ENCODE measurements at regions not wholly inside any gene's neighbourhood (a gene's known extent, or its start where the extent isn't known, plus 50 kb on each side); places are given as distances from the start of the nearest gene placed in this dataset.

DNA sequence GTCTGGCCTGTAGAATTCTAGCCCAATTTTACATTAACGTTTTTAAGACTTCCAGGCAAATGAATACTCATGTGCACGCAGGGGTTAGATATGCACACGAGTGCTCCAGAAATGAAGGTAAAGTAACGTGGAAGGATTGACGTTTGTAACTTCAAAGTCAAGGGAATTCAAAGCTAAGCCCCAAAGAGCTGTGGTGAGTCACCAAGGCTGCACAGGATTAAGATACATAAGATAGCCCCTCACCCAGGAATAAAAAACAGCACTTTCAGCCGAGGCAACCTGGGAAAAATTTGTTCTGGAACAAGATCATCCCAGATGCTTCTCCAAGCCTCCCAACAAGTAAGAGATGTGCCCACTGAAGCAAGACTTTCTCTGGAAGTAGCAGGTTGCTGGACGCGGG is 259.6 kb upstream of the PLXNA2 start:
- CTCF ChIA-PET: no interaction called here
- Histone ChIP-seq H3K4me1 (ENCODE audit: control insufficient read depth, insufficient read depth, low read length) (no peaks in the 10 kb centered on the region), H3K9me3 (ENCODE audit: control insufficient read depth, insufficient read depth, low read depth, low read length) (no peaks in the 10 kb centered on the region), H3K4me3 (ENCODE audit: low read depth in 2 of 2, low read length in 2 of 2) (no peak overlapping the region), H3K36me3 (ENCODE audit: control insufficient read depth, insufficient read depth, low read length) (no peaks in the 10 kb centered on the region), H3K27ac (ENCODE audit: low read length) (no peak overlapping the region), H3K27me3 (ENCODE audit: control insufficient read depth, insufficient read depth, low read length) (no peaks in the 10 kb centered on the region)
- intact Hi-C loops (cut with micrococcal nuclease; ENCODE audit: unreplicated experiment): no loop called here
- TF ChIP-seq SIN3A (IDR thresholded peaks at IDR 0.05; ENCODE audit: borderline replicate concordance, insufficient read depth, low read depth, low read length) (no peak), POLR2AphosphoS5 (IDR thresholded peaks at IDR 0.05; ENCODE audit: low read depth, low read length) (no peak), TCF7L2 (IDR thresholded peaks at IDR 0.05; ENCODE audit: low read depth, low read length) (no peak)
- TF ChIP-seq, protein P1, sequence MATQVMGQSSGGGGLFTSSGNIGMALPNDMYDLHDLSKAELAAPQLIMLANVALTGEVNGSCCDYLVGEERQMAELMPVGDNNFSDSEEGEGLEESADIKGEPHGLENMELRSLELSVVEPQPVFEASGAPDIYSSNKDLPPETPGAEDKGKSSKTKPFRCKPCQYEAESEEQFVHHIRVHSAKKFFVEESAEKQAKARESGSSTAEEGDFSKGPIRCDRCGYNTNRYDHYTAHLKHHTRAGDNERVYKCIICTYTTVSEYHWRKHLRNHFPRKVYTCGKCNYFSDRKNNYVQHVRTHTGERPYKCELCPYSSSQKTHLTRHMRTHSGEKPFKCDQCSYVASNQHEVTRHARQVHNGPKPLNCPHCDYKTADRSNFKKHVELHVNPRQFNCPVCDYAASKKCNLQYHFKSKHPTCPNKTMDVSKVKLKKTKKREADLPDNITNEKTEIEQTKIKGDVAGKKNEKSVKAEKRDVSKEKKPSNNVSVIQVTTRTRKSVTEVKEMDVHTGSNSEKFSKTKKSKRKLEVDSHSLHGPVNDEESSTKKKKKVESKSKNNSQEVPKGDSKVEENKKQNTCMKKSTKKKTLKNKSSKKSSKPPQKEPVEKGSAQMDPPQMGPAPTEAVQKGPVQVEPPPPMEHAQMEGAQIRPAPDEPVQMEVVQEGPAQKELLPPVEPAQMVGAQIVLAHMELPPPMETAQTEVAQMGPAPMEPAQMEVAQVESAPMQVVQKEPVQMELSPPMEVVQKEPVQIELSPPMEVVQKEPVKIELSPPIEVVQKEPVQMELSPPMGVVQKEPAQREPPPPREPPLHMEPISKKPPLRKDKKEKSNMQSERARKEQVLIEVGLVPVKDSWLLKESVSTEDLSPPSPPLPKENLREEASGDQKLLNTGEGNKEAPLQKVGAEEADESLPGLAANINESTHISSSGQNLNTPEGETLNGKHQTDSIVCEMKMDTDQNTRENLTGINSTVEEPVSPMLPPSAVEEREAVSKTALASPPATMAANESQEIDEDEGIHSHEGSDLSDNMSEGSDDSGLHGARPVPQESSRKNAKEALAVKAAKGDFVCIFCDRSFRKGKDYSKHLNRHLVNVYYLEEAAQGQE (IDR thresholded peaks at IDR 0.05; ENCODE audit: insufficient read depth in 1 of 2, low read depth in 2 of 2, low read length in 1 of 2): no peak
- TF ChIP-seq, protein P2, sequence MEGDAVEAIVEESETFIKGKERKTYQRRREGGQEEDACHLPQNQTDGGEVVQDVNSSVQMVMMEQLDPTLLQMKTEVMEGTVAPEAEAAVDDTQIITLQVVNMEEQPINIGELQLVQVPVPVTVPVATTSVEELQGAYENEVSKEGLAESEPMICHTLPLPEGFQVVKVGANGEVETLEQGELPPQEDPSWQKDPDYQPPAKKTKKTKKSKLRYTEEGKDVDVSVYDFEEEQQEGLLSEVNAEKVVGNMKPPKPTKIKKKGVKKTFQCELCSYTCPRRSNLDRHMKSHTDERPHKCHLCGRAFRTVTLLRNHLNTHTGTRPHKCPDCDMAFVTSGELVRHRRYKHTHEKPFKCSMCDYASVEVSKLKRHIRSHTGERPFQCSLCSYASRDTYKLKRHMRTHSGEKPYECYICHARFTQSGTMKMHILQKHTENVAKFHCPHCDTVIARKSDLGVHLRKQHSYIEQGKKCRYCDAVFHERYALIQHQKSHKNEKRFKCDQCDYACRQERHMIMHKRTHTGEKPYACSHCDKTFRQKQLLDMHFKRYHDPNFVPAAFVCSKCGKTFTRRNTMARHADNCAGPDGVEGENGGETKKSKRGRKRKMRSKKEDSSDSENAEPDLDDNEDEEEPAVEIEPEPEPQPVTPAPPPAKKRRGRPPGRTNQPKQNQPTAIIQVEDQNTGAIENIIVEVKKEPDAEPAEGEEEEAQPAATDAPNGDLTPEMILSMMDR (IDR thresholded peaks at IDR 0.05): no peak
- in situ Hi-C loops (cut with HindIII; ENCODE audit: low pct_unique_long_range_greater_than_20kb, low sequenced_read_pairs): no loop called here
- ATAC-seq (no peak), DNase-seq (ENCODE audit: low read depth, low spot score) (no peak)
- POLR2A ChIA-PET: no interaction called here
- no TSS peak for BruUV-seq (replicated peaks)

DNA sequence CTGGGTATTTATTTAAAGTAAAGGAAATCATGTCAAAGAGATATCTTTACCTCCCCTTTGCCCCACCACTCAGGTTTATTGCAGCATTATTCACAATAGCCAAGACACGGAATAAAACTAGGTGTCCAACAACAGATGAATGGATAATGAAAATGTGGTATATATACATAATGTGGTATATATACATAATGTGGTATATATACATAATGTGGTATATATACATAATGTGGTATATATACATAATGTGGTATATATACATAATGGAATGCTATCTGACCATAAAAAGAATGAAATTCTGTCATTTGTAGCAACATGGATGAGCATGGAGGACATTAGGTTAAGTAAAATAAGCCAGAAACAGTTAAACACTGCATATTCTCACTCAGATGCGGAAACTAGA is 262.6 kb upstream of the PLXNA2 start:
- ChIA-PET CTCF (no interaction called here), POLR2A (no interaction called here)
- intact Hi-C loops (cut with micrococcal nuclease; ENCODE audit: unreplicated experiment): no loop called here
- Histone ChIP-seq H3K4me1 (ENCODE audit: control insufficient read depth, insufficient read depth, low read length) (no peaks in the 10 kb centered on the region), H3K9me3 (ENCODE audit: control insufficient read depth, insufficient read depth, low read depth, low read length) (no peaks in the 10 kb centered on the region), H3K36me3 (ENCODE audit: control insufficient read depth, insufficient read depth, low read length) (no peaks in the 10 kb centered on the region), H3K4me3 (ENCODE audit: low read depth in 2 of 2, low read length in 2 of 2) (no peak overlapping the region), H3K27me3 (ENCODE audit: control insufficient read depth, insufficient read depth, low read length) (no peaks in the 10 kb centered on the region), H3K27ac (ENCODE audit: low read length) (no peak overlapping the region)
- no peak for ATAC-seq
- no peak for DNase-seq (ENCODE audit: low read depth, low spot score)
- TF ChIP-seq, protein P2 (IDR thresholded peaks at IDR 0.05): no peak
- TF ChIP-seq POLR2AphosphoS5 (IDR thresholded peaks at IDR 0.05; ENCODE audit: low read depth, low read length) (no peak), SIN3A (IDR thresholded peaks at IDR 0.05; ENCODE audit: borderline replicate concordance, insufficient read depth, low read depth, low read length) (no peak), TCF7L2 (IDR thresholded peaks at IDR 0.05; ENCODE audit: low read depth, low read length) (no peak)
- TF ChIP-seq, protein P1 (IDR thresholded peaks at IDR 0.05; ENCODE audit: insufficient read depth in 1 of 2, low read depth in 2 of 2, low read length in 1 of 2): no peak
- no TSS peak for BruUV-seq (replicated peaks)
- in situ Hi-C loops (cut with HindIII; ENCODE audit: low pct_unique_long_range_greater_than_20kb, low sequenced_read_pairs): no loop called here
